ENCODE measurements at regions not wholly inside any gene's neighbourhood (a gene's known extent, or its start where the extent isn't known, plus 50 kb on each side); places are given as distances from the start of the nearest gene placed in this dataset.

DNA sequence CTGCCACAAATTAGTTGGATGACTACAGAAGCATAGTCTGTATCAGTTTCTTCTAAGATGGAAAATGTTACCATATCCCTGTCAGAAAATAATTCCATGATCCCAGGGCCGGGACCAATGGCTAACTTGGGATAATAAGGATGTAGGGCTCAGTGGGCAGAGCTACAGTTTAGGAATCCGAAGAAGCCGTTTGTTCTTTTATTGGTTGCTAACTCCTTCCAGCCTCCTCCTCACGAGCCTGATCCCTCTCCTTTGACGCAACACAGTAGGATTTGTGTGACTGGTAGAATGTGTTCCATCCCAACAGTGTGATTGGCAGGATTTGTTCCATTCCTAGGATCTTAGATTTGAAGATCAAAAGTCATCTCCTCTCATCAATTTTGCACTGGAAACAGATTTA is 496.9 kb downstream of the AGTPBP1 start:
- TF ChIP-seq, protein P1, sequence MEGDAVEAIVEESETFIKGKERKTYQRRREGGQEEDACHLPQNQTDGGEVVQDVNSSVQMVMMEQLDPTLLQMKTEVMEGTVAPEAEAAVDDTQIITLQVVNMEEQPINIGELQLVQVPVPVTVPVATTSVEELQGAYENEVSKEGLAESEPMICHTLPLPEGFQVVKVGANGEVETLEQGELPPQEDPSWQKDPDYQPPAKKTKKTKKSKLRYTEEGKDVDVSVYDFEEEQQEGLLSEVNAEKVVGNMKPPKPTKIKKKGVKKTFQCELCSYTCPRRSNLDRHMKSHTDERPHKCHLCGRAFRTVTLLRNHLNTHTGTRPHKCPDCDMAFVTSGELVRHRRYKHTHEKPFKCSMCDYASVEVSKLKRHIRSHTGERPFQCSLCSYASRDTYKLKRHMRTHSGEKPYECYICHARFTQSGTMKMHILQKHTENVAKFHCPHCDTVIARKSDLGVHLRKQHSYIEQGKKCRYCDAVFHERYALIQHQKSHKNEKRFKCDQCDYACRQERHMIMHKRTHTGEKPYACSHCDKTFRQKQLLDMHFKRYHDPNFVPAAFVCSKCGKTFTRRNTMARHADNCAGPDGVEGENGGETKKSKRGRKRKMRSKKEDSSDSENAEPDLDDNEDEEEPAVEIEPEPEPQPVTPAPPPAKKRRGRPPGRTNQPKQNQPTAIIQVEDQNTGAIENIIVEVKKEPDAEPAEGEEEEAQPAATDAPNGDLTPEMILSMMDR (IDR thresholded peaks at IDR 0.05): no peak
- TF ChIP-seq POLR2A (IDR thresholded peaks at IDR 0.05): no peak
